HEK293 (cell line): ENCODE measurements at regions not wholly inside any gene's neighbourhood (a gene's known extent, or its start where the extent isn't known, plus 50 kb on each side); places are given as distances from the start of the nearest gene placed in this dataset.

Experiments
- CTCF ChIA-PET: fragments of 350-600 bp; formaldehyde crosslinking; extraction: SDS; loops from one replicate; lab custom pipeline; 2021; ENCODE audit warnings: antibody characterized with exemption; lab: Yijun Ruan, JAX
- POLR2A ChIA-PET: fragments of 300-600 bp; formaldehyde crosslinking; extraction: SDS; loops from one replicate; lab custom pipeline; 2020; ENCODE audit warnings: antibody characterized with exemption, inconsistent platforms; lab: Yijun Ruan, JAX
- H3K27ac ChIP-seq: fragments of 200-500 bp; sonication (Bioruptor generic); 2 replicates; pipeline ENCODE4 v1.5.1; 2014; ENCODE audit warnings: low read depth, low read length, control low read depth, inconsistent platforms; ENCODE audit errors: extremely low read depth
- H3K36me3 ChIP-seq, 2 experiments: fragments of 200-500 bp in 1 of 2; sonication (Bioruptor generic) in 1 of 2; 1 replicate in 1 of 2; 2 replicates in 1 of 2; pipeline ENCODE4 v1.5.1; 2014 to 2017; ENCODE audit warnings: inconsistent platforms in 2 of 2, low read length in 2 of 2; ENCODE audit not compliant: control insufficient read depth in 2 of 2, insufficient read depth in 1 of 2
- H3K4me1 ChIP-seq: fragments of 200-500 bp; sonication (Bioruptor generic); 2 replicates; pipeline ENCODE4 v1.5.1; 2014; ENCODE audit warnings: mild to moderate bottlenecking, low read length, inconsistent platforms; ENCODE audit not compliant: control insufficient read depth, insufficient read depth
- H3K4me3 ChIP-seq: 2 replicates; pipeline ENCODE4 v1.5.1; 2011; ENCODE audit warnings: low read depth, mild to moderate bottlenecking, control low read depth, low read length, moderate library complexity
- H3K9me3 ChIP-seq: fragments of 200-500 bp; sonication (Bioruptor generic); 2 replicates; pipeline ENCODE4 v1.5.1; 2014; ENCODE audit warnings: low read depth, low read length, inconsistent platforms; ENCODE audit not compliant: control insufficient read depth, insufficient read depth
- EGR2 ChIP-seq: fragments of 450-650 bp; formaldehyde crosslinking; IDR thresholded peaks from 2 replicates; pipeline ENCODE4 v1.5.1; 2016; ENCODE audit warnings: low read depth, missing biosample characterization, missing genetic modification characterization
- GLI2 ChIP-seq: fragments of 450-650 bp; formaldehyde crosslinking; IDR thresholded peaks from 2 replicates; pipeline ENCODE4; 2017; ENCODE audit warnings: missing biosample characterization, missing genetic modification characterization, low read depth, borderline replicate concordance
- GLIS2 ChIP-seq: fragments of 450-650 bp; formaldehyde crosslinking; IDR thresholded peaks from 2 replicates; pipeline ENCODE4 v1.5.1; 2016; ENCODE audit warnings: missing biosample characterization, missing genetic modification characterization
- HIC1 ChIP-seq: fragments of 450-650 bp; formaldehyde crosslinking; IDR thresholded peaks from 2 replicates; pipeline ENCODE4 v1.5.1; 2016; ENCODE audit warnings: missing biosample characterization, missing genetic modification characterization
- MZF1 ChIP-seq: fragments of 450-650 bp; formaldehyde crosslinking; IDR thresholded peaks from 2 replicates; pipeline ENCODE4 v1.5.1; 2017; ENCODE audit warnings: missing biosample characterization, missing genetic modification characterization, borderline replicate concordance
- PRDM2 ChIP-seq: fragments of 450-650 bp; formaldehyde crosslinking; IDR thresholded peaks from 2 replicates; pipeline ENCODE4 v1.5.1; 2016; ENCODE audit warnings: missing biosample characterization, missing genetic modification characterization, borderline replicate concordance
- SCRT1 ChIP-seq: fragments of 450-650 bp; formaldehyde crosslinking; IDR thresholded peaks from 2 replicates; pipeline ENCODE4 v1.5.1; 2016; ENCODE audit warnings: missing biosample characterization, missing genetic modification characterization, borderline replicate concordance
- ZBTB26 ChIP-seq: fragments of 450-650 bp; formaldehyde crosslinking; optimal IDR thresholded peaks from 2 replicates; pipeline ENCODE3; 2016; ENCODE audit warnings: missing biosample characterization, mild to moderate bottlenecking, missing genetic modification characterization
- ZBTB7A ChIP-seq: fragments of 450-650 bp; formaldehyde crosslinking; IDR thresholded peaks from 2 replicates; pipeline ENCODE4 v1.5.1; 2016; ENCODE audit warnings: low read depth, missing biosample characterization, missing genetic modification characterization
- ZNF10 ChIP-seq: fragments of 450-650 bp; formaldehyde crosslinking; IDR thresholded peaks from 2 replicates; pipeline ENCODE4 v1.5.1; 2017; ENCODE audit warnings: missing biosample characterization, missing genetic modification characterization
- ZNF16 ChIP-seq: fragments of 450-650 bp; formaldehyde crosslinking; IDR thresholded peaks from 2 replicates; pipeline ENCODE4 v1.5.1; 2016; ENCODE audit warnings: low read depth, missing biosample characterization, missing genetic modification characterization
- ZNF211 ChIP-seq: fragments of 450-650 bp; formaldehyde crosslinking; IDR thresholded peaks from 2 replicates; pipeline ENCODE4 v1.5.1; 2016; ENCODE audit warnings: low read depth, missing biosample characterization, missing genetic modification characterization
- ZNF274 ChIP-seq, 2 experiments: fragments of 200-500 bp in 1 of 2; fragments of 450-650 bp in 1 of 2; sonication (Bioruptor generic) in 1 of 2; formaldehyde crosslinking in 1 of 2; IDR thresholded peaks; 2 replicates each; pipeline versions ENCODE4 v1.5.1 to v1.6.1; 2014 to 2016; ENCODE audit warnings: borderline replicate concordance in 1 of 2, inconsistent platforms in 1 of 2, low read length in 1 of 2, missing biosample characterization in 1 of 2, missing genetic modification characterization in 1 of 2
- ZNF311 ChIP-seq: fragments of 450-650 bp; formaldehyde crosslinking; IDR thresholded peaks from 2 replicates; pipeline ENCODE4 v1.5.1; 2017; ENCODE audit warnings: missing biosample characterization, missing genetic modification characterization, borderline replicate concordance
- ZNF510 ChIP-seq: fragments of 450-650 bp; formaldehyde crosslinking; IDR thresholded peaks from 2 replicates; pipeline ENCODE4 v1.5.1; 2018; ENCODE audit warnings: mild to moderate bottlenecking, missing genetic modification characterization, missing biosample characterization; ENCODE audit not compliant: insufficient replicate concordance
- ZNF514 ChIP-seq: fragments of 450-650 bp; formaldehyde crosslinking; IDR thresholded peaks from 2 replicates; pipeline ENCODE4 v1.5.1; 2016; ENCODE audit warnings: missing biosample characterization, missing genetic modification characterization
- ZNF626 ChIP-seq: fragments of 450-650 bp; sonication (Bioruptor Pico); formaldehyde crosslinking; IDR thresholded peaks from 2 replicates; pipeline ENCODE4 v1.5.1; 2018; ENCODE audit warnings: missing biosample characterization, missing genetic modification characterization, inconsistent platforms
- ZNF701 ChIP-seq: fragments of 450-650 bp; formaldehyde crosslinking; IDR thresholded peaks from 2 replicates; pipeline ENCODE4 v1.5.1; 2016; ENCODE audit warnings: missing biosample characterization, missing genetic modification characterization
- ZNF776 ChIP-seq: fragments of 450-650 bp; formaldehyde crosslinking; IDR thresholded peaks from 2 replicates; pipeline ENCODE4 v1.5.0; 2017; ENCODE audit warnings: missing biosample characterization, missing genetic modification characterization, borderline replicate concordance
- ZSCAN16 ChIP-seq: fragments of 450-650 bp; formaldehyde crosslinking; IDR thresholded peaks from 2 replicates; pipeline ENCODE4 v1.5.1; 2016; ENCODE audit warnings: missing biosample characterization, missing genetic modification characterization

- no peak for TF ChIP-seq ZNF701 (tag by site-specific recombination)
- TF ChIP-seq ZNF211 (tag by site-specific recombination) = no peak
- no peak for TF ChIP-seq ZNF311
Measured at GRCh38 chr12:17326649-17327048, 720.7 kb upstream of the LMO3 start (continued).

- ChIA-PET CTCF (no interaction called here), POLR2A (no interaction called here)
- no peaks in the 10 kb centered on the region for H3K4me1 ChIP-seq
- no peak overlapping the region for H3K4me3 ChIP-seq
- H3K9me3 ChIP-seq = no peaks in the 10 kb centered on the region
- no peaks in the 10 kb centered on the region for H3K36me3 ChIP-seq
- H3K27ac ChIP-seq = no peak overlapping the region
- no peak for TF ChIP-seq ZBTB26
- no peak for TF ChIP-seq ZNF626 (tag by site-specific recombination)
- TF ChIP-seq ZBTB7A (tag by site-specific recombination) = no peak
- no peak for TF ChIP-seq HIC1 (tag by site-specific recombination)
- TF ChIP-seq SCRT1 (tag by site-specific recombination) = no peak
- no peak for TF ChIP-seq ZNF776
- TF ChIP-seq ZNF510 (tag by site-specific recombination) = no peak
- no peak for TF ChIP-seq ZNF514 (tag by site-specific recombination)
- TF ChIP-seq EGR2 (tag by site-specific recombination) = no peak
- TF ChIP-seq ZNF16 = no peak
- TF ChIP-seq PRDM2 (tag by site-specific recombination) = no peak
- no peak for TF ChIP-seq ZNF701 (tag by site-specific recombination)
- no peak for TF ChIP-seq ZSCAN16 (tag by site-specific recombination)
- TF ChIP-seq ZNF274 (IDR thresholded peaks at IDR 0.05; ENCODE audit: low read length) = no peak
- TF ChIP-seq ZNF274 (tag by site-specific recombination; IDR thresholded peaks at IDR 0.05; ENCODE audit: borderline replicate concordance) = no peak
- TF ChIP-seq ZNF10 = no peak
- TF ChIP-seq GLI2 (tag by site-specific recombination) = no peak
- TF ChIP-seq MZF1 (tag by site-specific recombination) = no peak
- TF ChIP-seq GLIS2 (tag by site-specific recombination) = no peak
Measured at GRCh38 chr12:17322090-17322489, 716.1 kb upstream of the LMO3 start.
